ENCODE measurements at regions not wholly inside any gene's neighbourhood (a gene's known extent, or its start where the extent isn't known, plus 50 kb on each side); places are given as distances from the start of the nearest gene placed in this dataset.

- Histone ChIP-seq H3K9me3 (no peaks in the 10 kb centered on the region), H3K27me3 (no peaks in the 10 kb centered on the region), H3K27ac (no peak overlapping the region), H3K4me3 (no peak overlapping the region), H3K36me3 (no peaks in the 10 kb centered on the region), H3K4me1 (peaks cover 0 to 14% (median 6%) of the 10 kb centered on the region in 4 donors)
- WGBS, 5 donors = 88 to 100% (median 98%) methylated on average over 1 of the region's 1 CpG
- DNase-seq = no peak
- TF ChIP-seq CTCF (IDR thresholded peaks at IDR 0.05) (no peak), EP300 (IDR thresholded peaks at IDR 0.05) (no peak), POLR2AphosphoS5 (IDR thresholded peaks at IDR 0.05) (no peak), POLR2A (IDR thresholded peaks at IDR 0.05) (no peak)
- intact Hi-C loops (cut with DNase I; ENCODE audit: low total_unique reads) = no loop called here
Observed at GRCh38 chr6:74455786-74456185, 750.1 kb downstream of the COL12A1 start.

- no peak for DNase-seq
- Histone ChIP-seq H3K27ac (no peak overlapping the region), H3K4me3 (no peak overlapping the region), H3K4me1 (no peaks in the 10 kb centered on the region), H3K9me3 (no peaks in the 10 kb centered on the region), H3K27me3 (no peaks in the 10 kb centered on the region), H3K36me3 (no peaks in the 10 kb centered on the region)
- intact Hi-C loops (cut with DNase I; ENCODE audit: low total_unique reads) = no loop called here
- no peak for TF ChIP-seq POLR2A (IDR thresholded peaks at IDR 0.05)
- no peak for TF ChIP-seq POLR2AphosphoS5 (IDR thresholded peaks at IDR 0.05)
- TF ChIP-seq CTCF (IDR thresholded peaks at IDR 0.05) = no peak
- TF ChIP-seq EP300 (IDR thresholded peaks at IDR 0.05) = no peak
- 82 to 90% (median 87%) methylated on average over 5 of the region's 5 CpGs for WGBS, 5 donors
Observed at GRCh38 chr6:74451953-74452352, 753.9 kb downstream of the COL12A1 start.

- no peaks in the 10 kb centered on the region for H3K27me3 ChIP-seq
- no peak for TF ChIP-seq CTCF (IDR thresholded peaks at IDR 0.05)
- H3K4me1 ChIP-seq = no peaks in the 10 kb centered on the region
- H3K36me3 ChIP-seq = no peaks in the 10 kb centered on the region
- H3K9me3 ChIP-seq = no peaks in the 10 kb centered on the region
- 89 to 96% (median 93%) methylated on average over 4 of the region's 4 CpGs for WGBS, 5 donors
- DNase-seq = no peak
- no peak overlapping the region for H3K4me3 ChIP-seq
- intact Hi-C loops (cut with DNase I; ENCODE audit: low total_unique reads) = no loop called here
- H3K27ac ChIP-seq = no peak overlapping the region
Observed at GRCh38 chr6:74448850-74449249, 752.8 kb downstream of the CD109 start.

GRCh38 chr6:74447013-74447412, 751.0 kb downstream of the CD109 start:
- intact Hi-C loops (cut with DNase I; ENCODE audit: low total_unique reads) = no loop called here
- 67 to 83% (median 73%) methylated on average over 5 of the region's 5 CpGs for WGBS, 5 donors
- no peaks in the 10 kb centered on the region for H3K4me1 ChIP-seq

More at GRCh38 chr6:74447013-74447412, 751.0 kb downstream of the CD109 start:
- DNase-seq = no peak
- no peak overlapping the region for H3K4me3 ChIP-seq
- TF ChIP-seq POLR2A (IDR thresholded peaks at IDR 0.05) = no peak
- no peak for TF ChIP-seq EP300 (IDR thresholded peaks at IDR 0.05)
- no peak for TF ChIP-seq CTCF (IDR thresholded peaks at IDR 0.05)
- TF ChIP-seq POLR2AphosphoS5 (IDR thresholded peaks at IDR 0.05) = no peak
- no peaks in the 10 kb centered on the region for H3K9me3 ChIP-seq
- no peak overlapping the region for H3K27ac ChIP-seq
- H3K36me3 ChIP-seq = no peaks in the 10 kb centered on the region
- no peaks in the 10 kb centered on the region for H3K27me3 ChIP-seq

Data from stomach (tissue), 8 donors.